HG02973 (cell line): ENCODE measurements at regions not wholly inside any gene's neighbourhood (a gene's known extent, or its start where the extent isn't known, plus 50 kb on each side); places are given as distances from the start of the nearest gene placed in this dataset.

Experiments
- ATAC-seq: cut with Tn5 transposase; IDR thresholded peaks from one replicate; pipeline ENCODE4 v1.9.1; 2021; ENCODE audit warnings: moderate library complexity; ENCODE audit not compliant: unreplicated experiment

DNA sequence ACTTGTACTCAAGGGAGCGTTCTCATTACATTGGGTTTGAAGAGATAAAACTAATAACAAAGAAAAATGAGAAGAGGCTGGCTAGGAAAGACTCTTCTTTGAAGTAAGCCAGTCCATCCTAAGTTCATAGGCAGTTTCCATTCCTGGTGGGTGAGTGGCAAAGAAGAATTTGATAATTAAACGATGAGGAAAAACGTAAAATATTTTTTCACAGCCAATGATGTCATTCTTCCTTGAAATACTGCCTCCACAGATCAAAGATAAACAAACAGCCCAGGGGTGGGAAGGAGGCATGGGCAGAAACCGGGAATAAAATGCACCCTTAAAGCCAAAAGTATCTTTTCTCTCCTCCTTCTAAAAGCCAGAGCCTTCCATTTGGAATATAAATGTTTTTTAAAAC is 346.6 kb downstream of the PMP22 start:
- no peak for ATAC-seq

- no peak for ATAC-seq
Measured at GRCh38 chr17:14910916-14911315, 354.2 kb downstream of the PMP22 start.

DNA sequence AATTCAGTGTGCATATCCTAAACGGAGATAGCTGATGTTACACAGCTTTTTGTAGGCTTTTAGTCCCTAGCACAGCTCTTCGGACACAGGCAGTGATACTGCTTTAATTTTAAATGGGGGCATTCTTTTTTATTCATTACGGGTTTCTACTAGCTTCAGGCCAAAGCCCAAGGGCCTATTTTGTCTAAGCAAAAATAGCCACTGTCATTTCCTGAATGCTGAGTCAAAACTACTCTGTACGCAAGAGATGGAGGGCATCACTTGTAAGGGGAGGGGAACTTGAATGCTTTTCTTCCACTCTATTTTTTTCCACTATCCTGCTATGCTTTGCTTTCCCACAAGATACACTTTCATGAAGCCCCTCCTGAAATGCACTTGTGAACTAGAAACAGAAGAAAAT is 360.7 kb downstream of the PMP22 start:
- no peak for ATAC-seq

DNA sequence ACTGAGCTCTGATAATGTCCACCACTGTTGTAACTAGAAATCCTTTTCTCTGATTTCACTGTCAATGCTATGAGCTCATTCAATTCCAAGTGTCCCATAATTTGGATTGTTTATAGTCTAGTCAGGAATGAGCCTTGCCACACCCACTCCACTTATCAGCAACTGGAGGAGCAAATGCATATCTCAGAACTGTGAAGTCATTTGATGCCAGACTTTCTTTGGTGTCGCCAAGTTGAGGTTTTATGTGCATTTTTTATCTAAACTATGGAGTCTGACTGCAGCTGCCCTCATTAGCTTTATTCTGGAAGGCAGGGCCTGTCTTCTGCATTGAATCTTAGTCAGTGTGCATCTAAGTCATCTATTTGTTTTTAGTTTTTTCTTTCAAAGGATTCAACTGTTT is 361.3 kb downstream of the PMP22 start:
- ATAC-seq = no peak

DNA sequence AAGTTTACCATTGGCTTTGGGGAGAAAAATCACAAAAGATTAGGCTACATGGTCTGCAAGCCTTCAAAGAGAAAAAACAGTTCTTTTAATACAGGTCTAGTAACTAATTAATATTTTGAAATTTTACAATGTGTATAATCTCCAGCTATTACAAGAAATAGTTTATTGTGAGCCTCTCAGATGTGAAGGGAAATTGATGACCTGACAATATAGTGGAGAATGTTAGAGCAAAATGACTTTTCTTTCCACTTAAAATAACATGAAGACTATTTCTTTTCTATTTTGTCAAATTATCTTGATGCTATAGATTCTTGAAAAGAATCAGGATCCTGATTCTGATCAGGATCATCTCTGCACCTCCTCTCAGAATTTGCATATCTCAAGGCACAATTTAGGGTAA is 362.3 kb downstream of the PMP22 start:
- no peak for ATAC-seq

GRCh38 chr17:14902297-14902696 is 362.8 kb downstream of the PMP22 start:
- no peak for ATAC-seq

GRCh38 chr17:14901376-14901775 is 363.8 kb downstream of the PMP22 start:
- ATAC-seq = no peak

- no peak for ATAC-seq
Measured at GRCh38 chr17:14886200-14886739, 378.9 kb downstream of the PMP22 start.

DNA sequence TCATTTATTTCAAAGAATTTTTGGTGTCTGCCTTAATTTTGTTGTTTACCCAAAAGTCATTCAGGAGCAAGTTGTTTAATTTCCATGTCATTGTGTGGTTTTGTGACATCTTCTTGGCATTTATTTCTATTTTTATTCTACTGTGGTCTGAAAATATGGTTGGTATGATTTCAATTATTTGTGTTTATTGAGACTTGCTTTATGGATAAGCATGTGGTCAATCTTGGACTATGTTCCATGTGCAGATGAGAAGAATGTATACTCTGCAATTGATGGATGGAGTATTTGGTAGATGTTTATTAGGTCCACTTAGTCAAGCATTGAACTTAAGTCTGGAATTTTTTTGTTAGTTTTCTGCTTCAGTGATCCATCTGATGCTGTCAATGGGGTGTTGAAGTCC is 383.0 kb downstream of the PMP22 start:
- no peak for ATAC-seq

GRCh38 chr17:14875557-14876412 is 389.3 kb downstream of the PMP22 start:
- ATAC-seq = no peak

DNA sequence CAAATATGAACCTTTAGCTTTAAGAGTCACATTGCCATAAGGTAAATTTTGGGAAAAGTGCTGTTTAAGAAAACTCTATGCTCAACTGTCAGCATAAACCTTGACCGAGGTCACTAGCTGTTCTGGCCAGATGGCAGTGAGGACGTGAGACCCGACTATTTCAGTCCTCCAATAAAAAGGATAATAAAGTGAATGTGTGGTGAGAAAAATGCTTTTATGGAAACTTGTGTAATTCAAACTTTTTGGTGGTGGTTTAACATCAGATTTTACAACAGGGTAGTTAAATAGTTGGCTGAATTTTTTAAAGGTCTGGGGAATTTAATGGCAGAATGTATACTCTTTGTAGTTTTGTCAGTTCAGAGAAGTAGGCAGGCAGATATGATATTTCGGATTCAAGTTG is 391.1 kb downstream of the PMP22 start:
- no peak for ATAC-seq

DNA sequence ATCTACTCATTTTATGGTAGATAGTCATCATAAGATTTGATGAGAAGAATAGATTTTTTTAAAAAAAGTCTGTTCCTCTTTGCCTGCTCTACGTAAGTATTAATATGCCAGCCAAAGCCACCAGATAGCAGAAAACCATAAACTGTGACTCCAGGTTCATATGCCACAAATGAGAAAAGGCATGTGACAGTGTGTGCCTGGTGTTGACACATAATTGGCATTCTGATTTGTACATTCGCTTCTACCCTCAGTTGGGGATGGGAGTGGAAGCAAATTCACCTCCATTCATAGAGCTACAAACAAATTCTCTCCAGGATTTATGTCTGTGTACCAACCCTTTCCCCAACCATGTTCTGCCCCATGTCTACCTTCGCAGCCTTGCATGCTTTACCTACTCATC is 391.6 kb downstream of the PMP22 start:
- no peak for ATAC-seq

GRCh38 chr17:14871921-14872320 is 393.2 kb downstream of the PMP22 start:
- no peak for ATAC-seq

GRCh38 chr17:14866266-14866665 is 398.9 kb downstream of the PMP22 start:
- no peak for ATAC-seq

DNA sequence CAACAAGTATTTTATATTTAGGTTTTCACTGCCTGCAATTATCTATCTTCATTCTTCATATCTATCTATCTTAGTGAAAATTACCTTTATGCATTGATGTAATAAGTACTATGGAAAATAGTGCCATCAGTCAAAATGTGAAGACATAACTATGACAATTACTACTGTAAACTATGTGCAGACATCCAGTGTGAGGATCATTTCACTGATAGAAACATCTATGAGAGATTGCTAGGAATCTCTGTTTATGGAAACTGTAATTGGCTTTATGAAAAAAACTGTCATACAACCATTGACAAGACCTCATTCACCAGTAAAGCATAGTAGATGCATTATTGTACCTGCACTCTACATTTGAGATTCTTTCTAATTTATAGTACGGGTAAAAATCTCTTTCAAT is 401.0 kb downstream of the PMP22 start:
- ATAC-seq = no peak

DNA sequence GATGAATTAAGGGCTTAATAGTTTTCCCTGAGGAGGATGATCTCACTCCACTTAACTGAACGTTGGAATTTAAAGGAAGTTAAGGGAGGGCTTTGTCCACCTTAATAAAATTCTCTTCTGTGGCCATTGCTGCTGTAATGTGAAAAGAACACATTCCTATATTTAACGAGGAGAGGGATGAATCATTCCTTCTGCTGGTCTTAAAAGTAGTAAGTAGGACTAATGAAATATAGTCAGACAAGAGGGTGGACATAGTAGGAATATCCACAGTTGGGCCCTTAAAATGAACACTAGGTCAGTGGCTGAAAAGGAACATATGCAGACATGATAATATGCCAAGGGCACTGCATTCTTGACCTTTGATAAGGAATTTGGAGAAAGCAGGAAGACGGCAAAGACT is 405.6 kb downstream of the PMP22 start:
- no peak for ATAC-seq

GRCh38 chr17:14856176-14856575 is 408.9 kb downstream of the PMP22 start:
- ATAC-seq = no peak

GRCh38 chr17:14854691-14855090 is 410.4 kb downstream of the PMP22 start:
- ATAC-seq = no peak

DNA sequence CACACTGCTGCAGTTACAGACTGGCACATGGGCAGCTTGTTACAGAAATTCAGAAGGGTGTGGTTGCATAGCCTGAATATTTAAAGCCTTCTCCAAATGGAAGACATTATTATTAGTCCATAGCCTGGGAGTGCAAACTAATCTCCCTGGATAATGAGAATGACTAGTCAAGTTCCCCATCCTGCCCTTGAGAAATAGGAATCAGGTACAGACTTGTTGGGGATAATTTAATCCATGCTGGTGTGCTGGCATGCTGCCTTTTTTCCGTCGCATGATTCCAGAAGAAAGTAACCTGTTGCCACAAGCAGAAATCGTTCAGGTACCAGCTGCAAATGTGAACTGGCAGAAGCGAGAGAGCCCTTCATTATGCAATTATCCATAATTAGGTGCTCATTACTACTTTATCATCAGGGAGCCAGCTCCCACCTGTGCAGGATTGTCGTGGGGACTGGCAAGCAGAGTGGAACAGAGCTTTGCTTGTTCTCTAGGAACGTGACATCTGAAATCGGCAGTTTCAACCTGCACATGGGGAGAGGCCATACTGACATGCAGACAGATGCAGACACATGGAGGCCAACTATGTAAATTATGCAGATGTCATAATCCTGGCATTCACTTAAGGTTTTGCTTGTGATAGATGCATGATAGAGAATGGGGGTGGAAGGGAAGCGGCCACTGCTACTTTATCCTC is 419.4 kb downstream of the PMP22 start:
- ATAC-seq = no peak

DNA sequence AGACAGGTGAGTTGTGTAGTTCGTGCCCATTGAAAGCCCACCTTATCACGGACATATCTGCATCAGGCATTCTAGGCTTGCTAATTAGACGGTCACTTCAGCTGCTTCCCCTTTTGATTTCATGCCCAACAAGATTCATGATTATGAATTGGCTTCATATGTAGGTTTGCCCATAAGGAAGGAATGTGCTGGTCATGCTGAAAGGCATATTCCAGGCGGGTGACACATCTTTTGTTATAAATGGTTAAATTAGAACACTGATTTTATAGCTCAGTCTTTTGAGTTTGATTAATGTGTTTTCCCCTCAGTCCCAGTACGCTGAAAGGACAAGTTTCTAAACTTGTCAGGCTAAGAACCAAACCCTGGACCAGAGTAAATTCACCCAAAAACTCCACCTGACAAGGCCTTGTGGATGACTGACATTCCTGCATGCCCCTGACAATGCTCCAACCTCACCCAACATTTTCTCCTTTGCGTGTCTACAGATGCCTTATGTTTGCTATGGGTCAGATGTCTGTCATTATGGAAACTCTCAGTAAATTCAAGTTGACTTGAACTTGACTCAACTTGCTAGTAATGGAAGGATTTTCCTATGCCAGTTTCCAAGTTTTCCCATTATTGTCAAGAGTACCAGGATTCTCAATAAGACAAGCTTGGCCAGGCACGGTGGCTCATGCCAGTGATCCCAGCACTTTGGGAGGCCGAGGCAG is 421.9 kb downstream of the PMP22 start:
- ATAC-seq = no peak

GRCh38 chr17:14840616-14841231 is 424.4 kb downstream of the PMP22 start:
- no peak for ATAC-seq
